HG02870 (cell line): ENCODE measurements at regions not wholly inside any gene's neighbourhood (a gene's known extent, or its start where the extent isn't known, plus 50 kb on each side); places are given as distances from the start of the nearest gene placed in this dataset.
"Not testable (repeated sequence)": the region's sequence is repeated elsewhere in the genome, so short reads cannot be mapped to it uniquely, and the experiment has no call there.

Experiments used
- ATAC-seq: cut with Tn5 transposase; IDR thresholded peaks from one replicate; pipeline ENCODE4 v1.9.1; 2021; ENCODE audit warnings: mild to moderate bottlenecking, moderate library complexity; ENCODE audit not compliant: unreplicated experiment

DNA sequence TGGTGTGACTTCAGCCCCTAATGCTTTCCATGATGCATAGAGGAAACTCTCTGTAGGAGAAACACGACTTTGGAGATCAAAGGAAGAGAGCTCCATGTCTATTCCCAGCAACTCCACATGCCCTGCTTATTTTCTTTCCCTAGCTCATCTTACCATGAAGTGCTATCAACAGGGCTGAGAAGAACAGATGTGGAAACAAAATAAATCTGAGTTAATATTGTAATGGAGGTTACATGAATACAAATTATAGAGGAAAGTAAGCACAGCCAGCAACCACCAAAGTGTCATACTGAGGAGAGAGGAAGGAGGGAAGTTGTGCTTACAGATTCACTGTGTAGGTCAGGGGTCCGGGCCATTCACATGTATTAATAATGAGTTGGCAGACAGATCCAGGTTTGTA is 157.5 kb downstream of the RFPL4B start:
- ATAC-seq = no peak

DNA sequence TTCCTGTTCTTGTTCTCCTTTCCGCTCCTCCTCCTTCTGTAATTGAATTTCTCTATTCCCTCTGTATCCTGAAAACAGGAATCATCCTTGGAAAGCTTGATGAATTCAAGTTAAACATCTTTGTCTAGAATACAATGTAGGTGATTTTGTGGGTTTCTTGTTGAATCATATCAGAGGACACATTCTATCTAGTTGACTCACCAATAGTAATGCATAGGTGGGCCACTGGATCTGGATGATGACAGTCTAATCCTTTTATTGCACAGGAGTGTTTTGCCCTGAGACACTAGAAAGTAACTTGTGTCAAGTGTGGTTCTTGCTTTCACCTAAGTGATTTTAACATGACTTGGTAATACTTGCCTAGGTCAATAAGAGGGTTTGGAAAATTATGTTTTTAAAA is 164.3 kb downstream of the RFPL4B start:
- no peak for ATAC-seq

DNA sequence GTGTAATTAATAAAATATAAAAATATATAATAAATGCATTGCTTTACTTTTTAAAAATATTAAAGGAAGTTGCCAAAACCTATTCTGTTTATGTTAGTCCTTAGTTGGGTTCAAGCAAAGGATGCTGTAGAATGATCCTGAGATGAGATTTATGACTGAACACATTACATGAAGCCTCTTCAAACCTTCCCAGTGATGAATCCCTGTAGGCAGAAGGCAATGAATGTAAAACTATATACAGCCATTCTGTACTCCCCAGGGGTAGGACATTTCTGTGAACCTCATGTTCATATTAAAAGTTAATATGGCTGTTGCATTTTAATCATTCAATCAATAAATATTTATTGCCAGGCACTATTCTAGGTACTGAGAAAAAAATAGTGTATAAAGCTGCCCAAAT is 166.0 kb downstream of the RFPL4B start:
- no peak for ATAC-seq

DNA sequence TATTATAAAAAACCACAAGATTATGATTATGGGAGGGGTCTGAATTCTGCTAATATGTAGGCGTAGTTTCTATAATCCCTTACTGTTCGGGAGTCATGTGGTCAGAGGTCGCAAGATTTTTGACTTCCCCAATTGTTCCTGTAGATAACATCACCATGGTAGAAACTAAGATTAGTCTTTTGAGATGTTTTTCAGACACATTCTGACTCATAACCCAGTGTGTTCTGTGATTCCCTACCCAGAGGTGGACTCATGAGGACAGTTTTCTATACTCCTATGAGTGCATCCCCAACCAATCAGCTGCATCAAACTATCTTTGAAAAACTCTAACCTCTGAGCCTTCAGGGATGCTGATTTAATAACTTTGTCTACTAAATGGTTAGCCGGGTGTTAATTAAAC is 175.5 kb downstream of the RFPL4B start:
- ATAC-seq = peak; percentile 86

DNA sequence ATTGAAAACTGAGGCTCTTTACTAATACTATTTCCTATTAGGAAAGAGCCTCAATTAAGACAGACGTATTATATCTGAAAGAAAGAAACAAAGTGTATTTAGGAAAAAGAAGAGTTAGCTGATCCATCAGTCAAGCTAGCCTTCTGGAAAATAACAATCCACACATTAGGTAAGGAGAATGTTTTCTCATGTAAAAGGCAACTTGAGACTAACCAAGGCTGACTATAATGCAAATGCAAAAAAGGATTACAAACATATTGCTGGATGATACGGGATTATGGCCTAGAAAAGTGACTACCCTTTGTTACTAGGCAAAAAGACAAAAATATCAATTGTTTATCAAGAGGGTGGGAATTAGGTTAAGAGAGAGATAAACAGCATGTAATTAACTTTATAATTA is 176.9 kb downstream of the RFPL4B start:
- no peak for ATAC-seq

DNA sequence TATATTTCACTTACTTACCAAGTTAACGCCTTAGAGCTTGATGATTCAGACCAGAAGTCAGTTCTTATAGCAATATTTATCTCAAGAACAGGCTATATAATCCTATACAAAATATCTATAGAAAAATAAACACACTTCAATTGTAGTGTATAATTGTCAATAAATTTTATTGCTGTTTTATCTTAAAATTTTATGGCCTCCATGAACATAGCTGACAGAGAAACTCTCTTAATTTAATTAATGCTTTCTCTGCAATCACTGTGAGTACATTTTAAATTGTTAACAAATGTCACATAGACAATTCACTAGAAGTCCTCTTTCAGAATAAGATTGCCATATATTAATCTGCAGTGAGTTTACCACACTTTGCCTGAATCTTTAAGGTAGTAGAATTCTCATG is 178.6 kb downstream of the RFPL4B start:
- no peak for ATAC-seq

DNA sequence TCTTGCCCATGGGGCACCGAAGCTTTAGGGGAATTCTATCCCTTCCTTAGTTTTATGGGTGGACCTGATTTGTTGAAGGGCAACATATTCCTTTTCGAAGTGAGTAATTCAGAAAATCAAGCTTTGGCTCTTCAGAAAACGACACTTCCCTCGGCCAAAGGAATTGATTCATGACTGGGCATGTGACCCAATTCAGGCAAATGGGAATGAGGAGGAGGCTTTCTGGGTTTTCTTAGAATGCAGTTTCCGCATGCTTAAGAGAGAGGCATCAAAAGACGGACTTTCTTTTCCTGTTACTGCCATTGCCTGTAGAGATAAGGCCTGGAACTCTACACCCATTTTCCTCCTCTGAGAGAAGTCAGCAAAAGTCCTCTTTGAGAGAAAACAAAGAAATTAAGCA is 179.5 kb downstream of the RFPL4B start:
- ATAC-seq = no peak

DNA sequence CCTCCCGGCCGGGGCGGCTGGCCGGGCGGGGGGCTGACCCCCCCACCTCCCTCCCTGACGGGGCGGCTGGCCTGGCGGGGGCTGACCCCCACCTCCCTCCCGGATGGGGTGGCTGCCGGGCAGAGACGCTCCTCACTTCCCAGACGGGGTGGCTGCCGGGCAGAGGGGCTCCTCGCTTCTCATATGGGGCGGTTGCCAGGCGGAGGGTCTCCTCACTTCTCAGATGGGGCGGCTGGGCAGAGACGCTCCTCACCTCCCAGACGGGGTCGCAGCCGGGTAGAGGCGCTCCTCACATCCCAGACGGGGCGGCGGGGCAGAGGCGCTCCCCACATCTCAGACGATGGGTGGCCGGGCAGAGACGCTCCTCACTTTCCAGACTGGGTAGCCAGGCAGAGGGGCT is 181.2 kb downstream of the RFPL4B start:
- not testable (repeated sequence) for ATAC-seq

DNA sequence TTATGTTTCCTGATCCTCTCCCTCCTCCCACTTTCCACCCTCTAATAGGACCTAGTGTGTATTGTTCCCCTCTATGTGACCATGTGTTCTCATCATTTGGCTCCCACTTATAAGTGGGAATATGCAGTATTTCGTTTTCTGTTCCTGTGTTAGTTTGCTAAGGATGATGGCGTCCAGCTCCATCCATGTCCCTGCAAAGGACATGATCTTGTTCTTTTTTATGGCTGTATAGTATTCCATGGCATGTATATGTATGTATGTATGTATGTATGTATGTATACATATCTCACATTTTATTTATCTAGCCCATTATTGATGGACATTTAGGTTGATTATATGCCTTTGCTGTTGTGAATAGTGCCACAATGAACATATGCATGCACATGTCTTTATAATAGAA is 188.7 kb downstream of the RFPL4B start:
- ATAC-seq = no peak

DNA sequence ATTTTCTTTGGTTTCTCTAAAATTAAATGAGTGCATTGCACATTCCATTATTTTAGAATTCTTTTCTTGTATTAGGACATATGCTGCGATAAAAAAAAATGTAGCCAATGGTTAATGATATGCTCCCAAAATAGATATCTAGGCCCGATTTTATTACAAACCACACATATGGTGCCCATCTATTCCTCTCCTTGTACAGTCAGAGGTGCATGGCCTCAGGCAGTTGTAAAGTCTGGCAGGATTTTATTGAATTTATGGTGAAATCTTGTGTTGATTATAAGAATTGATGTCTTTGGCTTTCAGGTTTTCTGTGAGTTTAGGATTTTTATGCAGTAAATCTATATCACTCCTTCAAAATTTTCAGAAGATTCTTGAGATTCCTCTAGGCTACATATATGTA is 192.2 kb downstream of the RFPL4B start:
- ATAC-seq = no peak

DNA sequence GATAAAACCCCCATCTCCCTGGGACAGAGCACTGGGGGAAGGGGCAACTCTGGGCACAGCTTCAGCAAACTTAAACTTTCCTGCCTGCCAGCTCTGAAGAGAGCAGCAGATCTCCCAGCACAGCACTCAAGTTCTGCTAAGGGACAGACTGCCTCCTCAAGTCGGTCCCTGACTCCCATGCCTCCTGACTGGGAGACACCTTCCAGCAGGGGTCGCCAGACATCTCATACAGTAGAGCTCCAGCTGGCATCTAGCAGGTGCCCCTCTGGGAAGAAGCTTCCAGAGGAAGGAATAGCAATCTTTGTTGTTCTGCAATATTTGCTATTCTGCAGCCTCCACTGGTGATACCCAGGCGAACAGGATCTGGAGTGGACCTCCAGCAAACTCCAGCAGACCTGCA is 194.7 kb downstream of the RFPL4B start:
- ATAC-seq = not testable (repeated sequence)

DNA sequence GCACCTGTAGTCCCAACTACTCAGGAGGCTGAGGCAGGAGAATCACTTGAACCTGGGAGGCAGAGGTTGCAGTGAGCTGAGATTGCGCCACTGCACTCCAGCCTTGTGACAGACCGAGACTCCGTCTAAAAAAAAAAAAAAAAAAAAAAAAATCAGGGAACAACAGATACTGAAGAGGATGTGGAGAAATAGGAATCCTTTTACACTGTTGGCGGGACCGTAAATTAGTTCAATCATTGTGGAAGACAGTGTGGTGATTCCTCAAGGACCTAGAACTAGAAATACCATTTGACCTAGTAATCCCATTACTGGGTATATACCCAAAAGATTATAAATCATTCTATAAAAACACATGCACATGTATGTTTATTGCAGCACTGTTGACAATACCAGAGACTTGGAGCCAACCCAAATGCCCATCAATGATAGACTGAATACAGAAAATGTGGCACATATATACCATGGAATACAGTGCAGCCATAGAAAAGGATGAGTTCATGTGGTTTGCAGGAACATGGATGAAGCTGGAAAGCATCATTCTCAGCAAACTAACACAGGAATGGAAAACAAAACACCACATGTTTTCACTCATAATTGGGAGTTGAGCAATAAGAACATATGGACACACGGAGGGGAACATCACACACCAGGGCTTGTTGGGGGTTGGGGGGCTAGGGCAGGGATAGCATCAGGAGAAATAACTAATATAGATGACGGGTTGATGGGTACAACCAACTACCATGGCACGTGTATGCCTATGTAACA is 200.4 kb downstream of the RFPL4B start:
- not testable (repeated sequence) for ATAC-seq

DNA sequence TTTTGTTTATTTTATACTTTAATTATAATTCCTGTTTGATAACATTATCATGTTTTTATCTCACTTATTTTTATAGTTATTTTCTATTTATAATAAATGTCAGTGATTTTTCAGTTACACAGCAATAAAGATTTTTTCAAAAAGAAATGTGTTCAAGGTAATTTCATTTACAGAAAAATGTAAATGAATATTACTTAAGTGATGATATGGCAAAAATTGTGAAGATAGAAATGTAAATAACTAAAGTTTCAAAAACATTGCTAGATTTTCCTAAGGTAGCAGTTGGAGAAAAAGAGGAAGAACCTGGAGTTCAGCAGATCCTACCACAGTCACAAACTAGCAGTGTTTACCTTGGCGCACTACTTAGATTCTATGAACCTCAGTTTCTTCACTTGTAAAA is 202.6 kb downstream of the RFPL4B start:
- ATAC-seq = no peak

DNA sequence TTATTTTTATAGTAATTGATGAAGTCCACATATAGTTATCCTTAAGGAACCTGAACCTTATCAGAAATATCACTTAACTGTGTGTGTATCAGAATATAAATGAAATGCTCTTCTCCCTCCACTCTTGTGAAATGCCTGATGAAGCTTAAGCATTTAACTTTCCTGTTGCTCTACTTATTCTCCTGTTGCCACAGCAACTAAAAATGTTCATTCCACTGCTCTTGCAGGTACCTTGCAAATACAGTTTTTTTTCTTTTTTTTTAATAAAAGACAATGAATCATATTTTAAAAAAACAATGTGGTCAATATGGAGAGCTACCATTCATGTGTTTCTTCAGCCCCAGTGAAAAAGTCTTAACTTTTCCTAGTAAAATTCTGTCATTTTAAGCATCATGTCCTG is 210.3 kb downstream of the RFPL4B start:
- no peak for ATAC-seq

DNA sequence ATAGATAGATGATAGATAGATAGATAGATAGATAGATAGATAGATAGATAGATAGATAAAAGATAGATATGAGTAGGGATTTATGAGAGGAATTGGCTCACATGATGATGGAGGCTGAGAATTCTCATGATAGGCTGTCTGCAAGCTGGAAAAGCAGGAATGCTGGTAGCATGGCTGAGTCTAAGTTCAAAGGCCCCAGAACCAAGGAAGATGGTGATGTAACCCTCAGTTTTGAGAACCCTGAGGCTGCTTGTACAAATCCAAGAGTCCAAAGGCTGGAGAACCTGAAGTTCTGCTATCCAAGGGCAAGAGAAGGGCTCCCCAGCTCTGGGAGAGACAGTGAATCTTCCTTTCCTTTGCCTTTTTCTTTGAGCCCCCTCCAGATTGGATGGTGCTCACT is 210.8 kb downstream of the RFPL4B start:
- no peak for ATAC-seq

DNA sequence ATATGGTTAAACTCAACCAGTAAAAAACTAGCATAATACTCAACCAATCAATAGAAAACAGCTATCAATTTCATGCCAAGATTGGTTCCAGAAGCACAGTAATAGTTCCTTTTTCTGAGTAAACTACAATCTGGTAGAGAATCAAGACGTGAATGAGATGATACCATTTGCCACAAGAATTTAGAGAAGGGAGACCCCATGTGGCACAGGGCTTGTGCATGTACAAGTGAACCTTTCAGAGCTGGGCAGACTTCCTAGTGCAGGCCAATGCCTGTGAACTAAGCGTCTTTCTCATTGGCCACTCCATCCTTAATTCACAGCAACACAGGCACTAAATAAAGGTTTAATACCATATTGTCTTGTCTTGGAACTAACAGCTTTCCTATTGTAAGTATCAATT is 213.5 kb downstream of the RFPL4B start:
- ATAC-seq = no peak

DNA sequence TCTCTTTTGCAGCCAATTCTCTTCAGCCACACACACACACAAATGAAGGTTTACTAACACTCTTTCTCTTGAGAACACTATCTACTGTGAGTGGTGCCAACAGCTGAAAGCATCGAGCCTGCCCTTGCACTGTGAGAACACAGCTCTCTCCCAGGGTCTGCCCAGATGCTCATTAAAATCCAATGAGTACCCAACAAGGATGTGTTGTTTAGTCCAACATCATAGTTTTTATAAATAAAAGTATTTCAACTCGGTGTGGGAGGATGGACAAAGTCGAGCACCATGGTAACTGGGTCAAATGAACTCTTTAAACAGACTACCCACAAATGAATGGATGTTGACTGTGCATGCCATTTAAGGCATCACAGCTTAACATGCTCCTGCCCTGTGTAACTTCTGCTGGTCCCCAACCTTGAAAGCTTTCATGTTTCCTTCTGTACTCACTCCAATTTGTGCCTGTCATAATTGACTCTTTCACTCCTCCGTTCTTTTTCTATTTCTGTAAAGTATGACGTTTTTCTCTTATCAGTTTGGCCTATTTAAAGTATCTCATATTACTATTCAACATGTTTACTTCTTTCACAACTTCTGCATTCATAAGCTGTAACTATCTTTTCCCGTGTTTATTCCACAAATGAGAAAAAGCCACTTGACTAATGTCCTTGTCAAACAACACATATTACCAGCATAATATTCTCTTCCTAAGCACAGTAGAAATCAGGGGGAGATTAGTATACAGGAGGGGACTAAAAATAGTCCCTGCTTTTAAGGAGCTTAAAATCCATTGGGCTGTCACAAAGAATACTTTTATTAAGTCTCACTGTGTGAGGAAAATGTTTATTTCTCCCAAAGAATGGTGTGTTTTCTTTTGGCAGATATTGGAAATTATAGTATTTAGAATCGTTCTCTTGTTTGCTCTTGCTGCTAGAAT is 215.4 kb downstream of the RFPL4B start:
- ATAC-seq = no peak

DNA sequence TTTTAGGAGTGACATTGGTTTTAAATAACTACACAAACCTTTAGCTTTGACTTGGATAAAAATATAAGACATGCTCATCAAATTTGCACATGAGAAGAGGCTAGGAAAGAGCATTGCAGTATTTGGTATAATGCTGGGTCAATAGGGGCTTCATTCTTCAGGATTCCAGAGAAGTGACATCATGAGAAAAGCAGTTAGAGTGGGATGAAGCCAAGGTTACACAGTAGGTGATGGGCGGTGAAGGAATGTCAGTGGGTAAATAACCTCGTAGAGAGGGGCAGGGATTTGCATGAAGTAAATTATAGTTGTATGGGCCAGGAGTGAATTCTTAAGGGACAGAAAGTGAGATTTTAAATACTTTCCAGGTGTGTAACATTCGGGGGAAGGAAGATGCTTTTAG is 216.2 kb downstream of the RFPL4B start:
- no peak for ATAC-seq

DNA sequence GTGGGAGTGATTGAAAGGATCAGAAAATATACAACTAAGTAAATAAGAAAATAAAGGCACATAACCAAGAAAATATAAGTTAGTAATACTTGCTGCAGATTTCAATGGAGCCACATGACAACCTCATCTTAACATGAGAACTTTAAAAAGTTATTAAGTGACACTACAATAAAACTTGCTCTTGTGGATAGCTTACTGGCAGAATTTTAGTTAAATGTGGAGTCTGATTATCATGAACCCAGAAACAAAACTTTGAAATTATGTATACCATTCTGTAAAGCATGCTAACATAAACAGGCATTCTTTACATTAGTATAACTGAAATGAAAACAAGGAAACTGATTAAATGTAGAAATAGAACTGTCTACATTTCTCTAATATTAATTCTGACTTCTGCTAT is 220.9 kb downstream of the RFPL4B start:
- no peak for ATAC-seq

DNA sequence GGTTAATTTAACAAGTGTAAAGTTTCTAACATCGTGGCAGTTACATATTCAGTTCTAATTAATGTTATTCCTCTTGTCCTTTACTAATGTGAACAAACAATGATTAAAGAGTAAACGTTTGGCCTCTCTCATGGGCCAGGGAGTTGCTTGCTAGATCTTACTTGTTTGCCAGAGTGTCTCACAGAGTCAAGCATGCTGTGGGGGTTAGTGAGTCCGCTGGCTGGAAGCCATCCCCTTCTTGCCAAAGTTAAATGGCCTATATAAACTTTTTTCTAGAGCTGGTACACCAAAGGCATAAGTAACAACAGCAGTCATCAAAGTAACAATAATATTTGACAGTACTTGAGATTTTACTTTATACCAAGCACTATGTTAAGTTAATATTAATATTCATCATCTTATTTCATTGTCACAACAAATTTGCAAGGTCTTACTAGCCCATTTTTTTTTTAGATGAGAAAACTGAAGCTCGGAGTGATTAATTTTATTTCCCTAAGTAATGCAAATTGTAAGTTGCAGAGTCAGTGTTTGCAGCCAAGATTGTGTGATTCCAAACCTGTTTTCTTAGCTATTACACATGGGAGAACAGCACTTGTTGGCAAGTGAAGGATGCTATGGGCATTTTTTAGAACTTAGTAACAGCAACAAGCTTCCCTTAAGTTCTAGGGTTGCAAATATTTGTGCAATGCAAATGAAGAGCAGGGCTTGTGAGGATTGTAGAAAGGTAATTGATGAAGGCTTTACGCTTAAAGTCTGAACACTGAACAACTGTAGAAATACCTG is 224.5 kb downstream of the RFPL4B start:
- ATAC-seq = no peak

DNA sequence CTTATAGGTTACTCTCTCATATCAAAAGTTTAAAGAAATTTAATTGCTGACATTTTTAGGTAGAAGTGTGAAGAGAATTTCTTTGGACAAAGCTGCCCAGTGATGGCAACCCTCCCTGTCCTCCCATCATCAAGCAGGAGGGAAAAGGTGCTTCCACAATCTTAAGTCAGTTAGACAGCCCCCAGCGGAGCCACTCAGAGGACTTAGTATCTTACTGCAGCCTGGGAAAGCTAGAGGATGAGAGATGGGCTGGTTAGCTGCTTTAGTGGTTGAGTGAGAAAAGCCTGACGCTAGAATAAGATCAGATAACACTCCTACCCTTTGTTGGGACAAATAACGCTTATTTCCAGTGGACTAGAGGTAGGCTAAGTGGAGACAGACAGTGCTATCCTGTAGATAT is 227.1 kb downstream of the RFPL4B start:
- ATAC-seq = no peak
